Nephron (organoid): ENCODE measurements at regions not wholly inside any gene's neighbourhood (a gene's known extent, or its start where the extent isn't known, plus 50 kb on each side); places are given as distances from the start of the nearest gene placed in this dataset.
"Not testable (repeated sequence)": the region's sequence is repeated elsewhere in the genome, so short reads cannot be mapped to it uniquely, and the experiment has no call there.

Experiments
- H3K27ac Mint-ChIP-seq, 3 experiments: 2 replicates each; pipeline ENCODE4 v1.8.0; 2020; ENCODE audit warnings: mixed read lengths in 3 of 3, mild to moderate bottlenecking in 2 of 3, moderate library complexity in 1 of 3
- H3K27me3 Mint-ChIP-seq: 2 replicates; pipeline ENCODE4 v1.8.0; 2021; ENCODE audit warnings: low read depth, mild to moderate bottlenecking, moderate library complexity, mixed read lengths
- H3K36me3 Mint-ChIP-seq: 2 replicates; pipeline ENCODE4 v1.8.0; 2020; ENCODE audit warnings: low read depth, mixed read lengths
- H3K4me1 Mint-ChIP-seq: 2 replicates; pipeline ENCODE4 v1.8.0; 2020; ENCODE audit warnings: mixed read lengths
- H3K4me3 Mint-ChIP-seq, 3 experiments: 2 replicates each; pipeline ENCODE4 v1.8.0; 2020; ENCODE audit warnings: mild to moderate bottlenecking in 3 of 3, mixed read lengths in 3 of 3, moderate library complexity in 2 of 3
- H3K9me3 Mint-ChIP-seq: 2 replicates; pipeline ENCODE4 v1.8.0; 2020; ENCODE audit warnings: mixed read lengths
- TF ChIP-seq, protein P1 (sequence below), 3 experiments: fragments of 200-600 bp; sonication (generic); IDR thresholded peaks; one replicate each; pipeline ENCODE4 v1.5.0; 2021; ENCODE audit warnings: antibody characterized with exemption in 3 of 3; ENCODE audit not compliant: unreplicated experiment in 3 of 3

DNA sequence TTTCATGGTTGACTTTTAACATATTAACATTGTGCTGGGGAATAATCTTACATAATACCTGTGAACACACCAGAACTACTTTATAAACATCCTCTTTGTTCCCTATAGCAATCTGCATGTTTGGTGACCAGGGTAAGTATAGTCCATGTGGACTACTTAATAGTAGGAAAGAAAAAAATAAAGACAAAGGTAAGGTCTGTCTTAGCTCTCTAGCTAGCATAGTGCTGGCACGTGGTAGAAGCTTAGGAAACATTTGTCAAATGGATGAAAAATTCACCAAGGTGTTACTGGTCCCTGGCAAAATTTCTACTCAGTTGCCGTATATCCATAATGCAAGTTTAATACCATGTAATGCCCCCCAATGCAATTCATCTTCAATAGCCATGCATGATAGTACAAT is 78.6 kb upstream of the ABCA1 start:
- H3K4me1 Mint-ChIP-seq, result no peaks in the 10 kb centered on the region
- no peaks in the 10 kb centered on the region for H3K27me3 Mint-ChIP-seq
- H3K27ac Mint-ChIP-seq, result no peak overlapping the region
- no peaks in the 10 kb centered on the region for H3K9me3 Mint-ChIP-seq
- H3K4me3 Mint-ChIP-seq, result no peak overlapping the region
- TF ChIP-seq, protein P1, sequence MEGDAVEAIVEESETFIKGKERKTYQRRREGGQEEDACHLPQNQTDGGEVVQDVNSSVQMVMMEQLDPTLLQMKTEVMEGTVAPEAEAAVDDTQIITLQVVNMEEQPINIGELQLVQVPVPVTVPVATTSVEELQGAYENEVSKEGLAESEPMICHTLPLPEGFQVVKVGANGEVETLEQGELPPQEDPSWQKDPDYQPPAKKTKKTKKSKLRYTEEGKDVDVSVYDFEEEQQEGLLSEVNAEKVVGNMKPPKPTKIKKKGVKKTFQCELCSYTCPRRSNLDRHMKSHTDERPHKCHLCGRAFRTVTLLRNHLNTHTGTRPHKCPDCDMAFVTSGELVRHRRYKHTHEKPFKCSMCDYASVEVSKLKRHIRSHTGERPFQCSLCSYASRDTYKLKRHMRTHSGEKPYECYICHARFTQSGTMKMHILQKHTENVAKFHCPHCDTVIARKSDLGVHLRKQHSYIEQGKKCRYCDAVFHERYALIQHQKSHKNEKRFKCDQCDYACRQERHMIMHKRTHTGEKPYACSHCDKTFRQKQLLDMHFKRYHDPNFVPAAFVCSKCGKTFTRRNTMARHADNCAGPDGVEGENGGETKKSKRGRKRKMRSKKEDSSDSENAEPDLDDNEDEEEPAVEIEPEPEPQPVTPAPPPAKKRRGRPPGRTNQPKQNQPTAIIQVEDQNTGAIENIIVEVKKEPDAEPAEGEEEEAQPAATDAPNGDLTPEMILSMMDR (IDR thresholded peaks at IDR 0.05; ENCODE audit: unreplicated experiment in 3 of 3), result no peak
- no peaks in the 10 kb centered on the region for H3K36me3 Mint-ChIP-seq

DNA sequence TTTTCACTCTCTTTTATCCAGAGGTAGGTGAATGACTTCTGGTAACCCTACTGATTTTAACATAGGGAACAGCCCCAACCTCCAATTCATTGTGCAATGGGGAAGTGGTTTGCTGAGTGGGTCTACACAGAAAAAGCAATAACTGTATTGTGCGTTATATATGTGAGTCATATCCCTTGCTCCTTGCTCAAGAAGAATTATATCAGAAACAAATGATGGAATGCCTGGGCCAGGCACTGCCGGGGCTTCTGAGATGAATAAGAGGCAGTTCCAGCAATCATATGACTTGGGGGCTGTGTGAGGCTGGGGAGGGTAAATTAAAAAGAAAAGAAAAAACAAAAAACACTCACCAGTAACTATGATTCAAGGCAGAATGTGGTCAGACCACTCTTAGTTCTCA is 79.2 kb upstream of the ABCA1 start:
- Mint-ChIP-seq H3K4me1 (no peaks in the 10 kb centered on the region), H3K27me3 (no peaks in the 10 kb centered on the region), H3K27ac (no peak overlapping the region), H3K9me3 (peaks cover 2% of the 10 kb centered on the region), H3K4me3 (no peak overlapping the region), H3K36me3 (no peaks in the 10 kb centered on the region)
- TF ChIP-seq, protein P1 (IDR thresholded peaks at IDR 0.05; ENCODE audit: unreplicated experiment in 3 of 3), result no peak

DNA sequence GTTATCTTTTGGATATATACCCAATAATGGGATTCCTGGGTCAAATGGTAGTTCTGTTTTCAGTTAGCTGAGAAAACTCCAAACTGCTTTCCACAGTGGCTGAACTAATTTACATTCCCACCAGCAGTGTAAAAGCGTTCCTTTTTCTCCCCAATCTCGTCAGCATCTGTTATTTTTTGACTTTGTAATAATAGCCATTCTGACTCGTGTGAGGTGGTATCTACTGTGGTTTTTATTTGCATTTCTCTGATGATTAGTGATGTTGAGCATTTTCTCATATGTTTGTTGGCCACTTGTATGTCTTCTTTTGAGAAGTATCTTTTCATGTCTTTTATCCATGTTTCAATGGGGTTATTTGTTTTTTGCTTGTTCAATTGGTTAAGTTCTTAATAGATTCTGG is 82.1 kb upstream of the ABCA1 start:
- not testable (repeated sequence) for H3K27me3 Mint-ChIP-seq, H3K4me3 Mint-ChIP-seq, H3K4me1 Mint-ChIP-seq, H3K27ac Mint-ChIP-seq, H3K36me3 Mint-ChIP-seq
- H3K9me3 Mint-ChIP-seq, result peaks cover 11% of the 10 kb centered on the region

DNA sequence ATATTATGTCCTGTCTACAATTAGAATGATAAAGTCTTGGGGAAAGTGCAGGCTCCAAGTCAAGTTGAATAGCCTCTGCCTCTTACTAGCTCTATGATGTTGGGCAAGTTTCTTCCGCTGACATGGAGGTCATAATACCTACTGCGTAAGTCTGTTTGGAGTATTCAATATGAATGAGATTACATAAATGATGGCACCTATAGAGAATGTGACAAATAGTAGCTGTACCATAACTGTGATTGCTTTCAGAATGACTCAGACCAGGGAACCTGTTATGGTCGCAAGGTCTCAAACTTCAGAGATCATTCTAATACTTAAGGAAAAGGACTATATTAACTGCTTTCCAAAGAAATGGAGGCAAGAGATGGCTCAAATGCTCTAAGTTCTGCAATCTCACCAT is 94.0 kb upstream of the ABCA1 start:
- TF ChIP-seq, protein P1 (IDR thresholded peaks at IDR 0.05; ENCODE audit: unreplicated experiment in 3 of 3), result no peak
- H3K4me3 Mint-ChIP-seq, result no peak overlapping the region
- H3K27ac Mint-ChIP-seq, result no peak overlapping the region
- H3K4me1 Mint-ChIP-seq, result no peaks in the 10 kb centered on the region
- no peaks in the 10 kb centered on the region for H3K36me3 Mint-ChIP-seq
- no peaks in the 10 kb centered on the region for H3K9me3 Mint-ChIP-seq
- no peaks in the 10 kb centered on the region for H3K27me3 Mint-ChIP-seq

DNA sequence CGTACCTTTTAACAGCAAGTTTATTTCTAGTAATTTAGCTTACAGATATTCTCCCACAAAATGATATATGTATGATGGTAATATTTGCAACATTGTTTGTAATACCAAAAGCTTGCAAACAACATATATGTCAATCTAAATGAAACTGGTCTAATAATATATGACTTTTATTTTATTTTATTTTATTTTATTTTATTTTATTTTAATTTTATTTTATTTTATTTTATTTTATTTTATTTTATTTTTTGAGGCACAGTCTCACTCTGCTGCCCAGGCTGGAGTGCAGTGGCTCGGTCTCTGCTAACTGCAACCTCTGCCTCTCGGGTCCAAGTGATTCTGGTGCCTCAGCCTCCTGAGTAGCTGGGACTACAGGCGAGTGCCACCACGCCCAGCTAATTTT is 94.6 kb upstream of the ABCA1 start:
- not testable (repeated sequence) for H3K27ac Mint-ChIP-seq, H3K9me3 Mint-ChIP-seq, H3K27me3 Mint-ChIP-seq, H3K4me3 Mint-ChIP-seq, H3K36me3 Mint-ChIP-seq, H3K4me1 Mint-ChIP-seq

DNA sequence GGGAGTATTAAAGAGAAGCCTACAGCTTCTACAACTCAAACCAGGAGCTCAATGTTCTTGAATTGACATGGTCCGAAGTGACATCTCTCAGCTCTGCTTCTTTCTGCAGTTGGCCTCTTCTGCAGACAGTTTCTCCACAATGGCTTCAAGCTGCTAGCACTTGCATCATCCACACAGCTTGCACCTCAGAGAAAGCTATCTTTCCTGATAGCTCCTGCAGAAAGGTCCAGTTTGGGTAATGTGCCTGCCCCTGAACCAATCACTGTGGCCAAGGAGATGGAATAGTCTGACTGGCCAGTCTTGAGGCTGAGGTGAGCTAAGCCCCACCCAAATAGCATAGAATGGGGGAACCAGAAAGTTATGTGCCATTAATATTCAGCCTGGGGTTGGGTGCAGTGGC is 95.8 kb upstream of the ABCA1 start:
- TF ChIP-seq, protein P1 (IDR thresholded peaks at IDR 0.05; ENCODE audit: unreplicated experiment in 3 of 3), result no peak
- Mint-ChIP-seq H3K4me1 (no peaks in the 10 kb centered on the region), H3K4me3 (no peak overlapping the region), H3K9me3 (no peaks in the 10 kb centered on the region), H3K36me3 (no peaks in the 10 kb centered on the region), H3K27ac (no peak overlapping the region), H3K27me3 (no peaks in the 10 kb centered on the region)

DNA sequence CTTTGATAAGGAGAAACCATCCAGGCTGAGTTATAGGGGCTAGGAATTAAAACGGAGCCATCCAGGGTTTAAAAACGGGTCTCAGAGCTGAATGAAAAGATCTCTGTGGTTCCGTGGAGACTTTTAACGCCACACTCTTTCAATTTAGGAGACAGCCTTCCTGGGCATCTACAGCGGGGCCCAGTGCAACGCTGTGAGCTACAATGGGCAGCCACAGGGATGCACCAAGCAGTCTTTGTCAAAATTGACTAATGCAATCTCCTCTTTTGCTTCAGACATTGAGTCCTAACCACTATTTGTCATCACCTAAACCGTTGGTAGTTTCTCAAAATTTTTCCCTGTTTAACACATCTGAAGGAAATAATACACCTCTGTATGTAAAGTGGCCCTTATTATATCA is 96.6 kb upstream of the ABCA1 start:
- H3K27ac Mint-ChIP-seq, result no peak overlapping the region
- no peak overlapping the region for H3K4me3 Mint-ChIP-seq
- TF ChIP-seq, protein P1 (IDR thresholded peaks at IDR 0.05; ENCODE audit: unreplicated experiment in 3 of 3), result no peak
- H3K27me3 Mint-ChIP-seq, result no peaks in the 10 kb centered on the region
- H3K9me3 Mint-ChIP-seq, result no peaks in the 10 kb centered on the region
- no peaks in the 10 kb centered on the region for H3K36me3 Mint-ChIP-seq
- no peaks in the 10 kb centered on the region for H3K4me1 Mint-ChIP-seq
